Amygdala (tissue), 56 donors: ENCODE measurements at regions not wholly inside any gene's neighbourhood (a gene's known extent, or its start where the extent isn't known, plus 50 kb on each side); places are given as distances from the start of the nearest gene placed in this dataset.
"Not testable (repeated sequence)": the region's sequence is repeated elsewhere in the genome, so short reads cannot be mapped to it uniquely, and the experiment has no call there.

ENCODE experiments used
- DNase-seq, 56 donors: peaks; one replicate each; lab custom pipeline; 2025; lab: John Stamatoyannopoulos, UW

DNA sequence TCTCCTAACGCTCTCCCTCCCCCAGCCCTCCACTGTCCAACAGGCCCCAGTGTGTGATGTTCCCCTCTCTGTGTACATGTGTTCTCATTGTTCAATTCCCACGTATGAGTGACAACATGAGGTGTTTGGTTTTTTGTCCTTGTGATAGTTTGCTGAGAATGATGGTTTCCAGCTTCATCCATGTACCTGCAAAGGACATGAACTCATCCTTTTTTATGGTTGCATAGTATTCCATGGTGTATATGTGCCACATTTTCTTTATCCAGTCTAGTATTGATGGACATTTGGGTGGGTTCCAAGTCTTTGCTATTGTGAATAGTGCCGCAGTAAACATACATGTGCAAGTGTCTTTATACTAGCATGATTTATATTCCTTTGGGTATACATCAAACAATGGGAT is 347.4 kb downstream of the MAGEE1 start:
- not testable (repeated sequence) for DNase-seq

GRCh38 chrX:76796311-76796710 is 368.8 kb downstream of the MAGEE1 start:
- no peak for DNase-seq

DNA sequence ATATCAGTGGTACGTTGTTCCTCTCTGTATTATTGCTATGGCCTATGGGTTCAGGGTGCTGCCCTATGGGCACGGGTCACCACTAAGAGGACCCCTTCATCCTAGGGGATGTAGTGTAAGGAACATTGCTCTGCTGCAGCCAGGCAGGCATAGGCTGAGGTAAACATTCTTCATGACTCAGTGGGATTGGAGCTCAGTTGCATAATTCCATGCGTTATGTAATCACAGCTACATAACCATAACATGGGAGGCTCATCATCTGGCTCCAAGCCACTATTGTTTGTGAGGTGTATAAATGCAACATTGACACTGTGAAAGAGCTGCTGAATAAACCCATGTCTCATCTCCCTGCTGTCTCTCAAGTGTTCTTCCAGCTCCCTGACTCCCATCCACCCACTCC is 375.2 kb downstream of the MAGEE1 start:
- DNase-seq = no peak

DNA sequence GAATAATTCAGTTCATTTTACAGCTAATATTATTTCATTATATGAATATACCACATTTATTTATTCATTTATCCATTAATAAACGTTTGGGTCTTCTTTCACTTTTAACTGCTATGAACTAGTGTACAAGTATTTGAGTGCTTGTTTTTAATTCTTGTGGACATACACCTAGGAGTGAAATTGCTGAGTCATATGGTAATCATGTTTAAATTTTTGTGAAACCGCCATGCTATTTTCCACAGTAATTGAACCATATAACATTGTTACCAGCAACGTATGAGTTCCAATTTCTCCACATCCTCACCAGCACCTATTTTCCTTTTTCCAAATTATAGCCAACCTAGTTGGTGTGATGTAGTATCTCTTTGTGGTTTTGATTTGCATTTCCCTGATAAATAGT is 388.2 kb downstream of the MAGEE1 start:
- DNase-seq = no peak

DNA sequence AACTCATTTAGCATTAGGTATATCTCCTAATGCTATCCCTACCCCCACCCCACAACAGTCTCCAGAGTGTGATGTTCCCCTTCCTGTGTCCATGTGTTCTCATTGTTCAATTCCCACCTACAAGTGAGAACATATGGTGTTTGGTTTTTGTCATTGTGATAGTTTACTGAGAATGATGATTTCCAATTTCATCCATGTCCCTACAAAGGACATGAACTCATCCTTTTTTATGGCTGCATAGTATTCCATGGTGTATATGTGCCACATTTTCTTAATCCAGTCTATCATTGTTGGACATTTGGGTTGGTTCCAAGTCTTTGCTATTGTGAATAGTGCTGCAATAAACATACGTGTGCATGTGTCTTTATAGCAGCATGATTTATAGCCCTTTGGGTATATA is 389.8 kb downstream of the MAGEE1 start:
- not testable (repeated sequence) for DNase-seq

- DNase-seq = no peak
Measured at GRCh38 chrX:76821276-76821675, 393.8 kb downstream of the MAGEE1 start.

DNA sequence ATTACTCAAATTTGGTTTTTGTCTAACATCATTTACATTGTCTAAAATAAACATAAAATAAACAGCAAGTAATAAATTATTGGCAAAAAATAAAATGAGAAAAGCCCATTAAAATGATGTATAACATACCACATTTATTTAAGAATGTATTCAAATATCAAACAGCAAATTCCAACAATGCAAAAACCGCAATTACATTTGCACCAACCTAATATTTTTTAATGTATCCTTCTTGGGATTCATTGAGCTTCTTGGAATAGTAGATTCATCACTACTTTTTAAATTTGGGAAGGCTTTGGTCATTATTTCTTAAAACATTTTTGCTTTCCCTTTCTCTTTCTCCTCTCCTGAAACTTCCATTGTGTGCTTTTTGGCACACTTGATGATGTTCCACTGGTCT is 400.2 kb downstream of the MAGEE1 start:
- no peak for DNase-seq

DNA sequence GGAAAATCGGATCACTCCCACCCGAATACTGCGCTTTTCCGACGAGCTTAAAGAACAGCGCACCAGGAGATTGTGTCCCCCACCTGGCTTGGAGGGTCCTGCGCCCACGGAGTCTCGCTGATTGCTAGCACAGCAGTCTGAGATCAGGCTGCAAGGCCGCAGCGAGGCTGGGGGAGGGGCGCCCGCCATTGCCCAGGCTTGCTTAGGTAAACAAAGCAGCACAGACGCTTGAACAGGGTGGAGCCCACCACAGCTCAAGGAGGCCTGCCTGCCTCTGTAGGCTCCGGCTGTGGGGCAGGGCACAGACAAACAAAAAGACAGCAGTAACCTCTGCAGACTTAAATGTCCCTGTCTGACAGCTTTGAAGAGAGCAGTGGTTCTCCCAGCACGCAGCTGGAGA is 413.4 kb downstream of the MAGEE1 start:
- DNase-seq = not testable (repeated sequence)

DNA sequence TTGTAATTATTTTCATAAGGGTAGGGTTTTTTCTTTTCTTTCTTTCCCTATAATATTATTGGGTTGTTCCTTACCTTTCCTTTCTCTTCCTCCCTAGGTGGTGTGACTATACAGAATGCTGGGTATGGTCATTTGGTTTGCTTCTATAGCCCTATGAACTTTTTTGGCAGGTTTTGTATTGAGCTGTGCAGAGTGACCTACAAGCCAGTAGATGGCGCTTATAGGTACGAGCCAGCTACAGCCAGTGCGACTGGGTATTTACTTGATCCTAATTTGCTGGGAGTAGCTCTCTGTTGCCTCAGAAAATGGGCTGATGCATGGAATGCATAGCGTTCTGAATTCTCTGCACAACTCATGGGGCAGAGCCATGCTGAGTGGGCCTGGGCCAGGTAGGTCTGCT is 423.3 kb downstream of the MAGEE1 start:
- DNase-seq = no peak

DNA sequence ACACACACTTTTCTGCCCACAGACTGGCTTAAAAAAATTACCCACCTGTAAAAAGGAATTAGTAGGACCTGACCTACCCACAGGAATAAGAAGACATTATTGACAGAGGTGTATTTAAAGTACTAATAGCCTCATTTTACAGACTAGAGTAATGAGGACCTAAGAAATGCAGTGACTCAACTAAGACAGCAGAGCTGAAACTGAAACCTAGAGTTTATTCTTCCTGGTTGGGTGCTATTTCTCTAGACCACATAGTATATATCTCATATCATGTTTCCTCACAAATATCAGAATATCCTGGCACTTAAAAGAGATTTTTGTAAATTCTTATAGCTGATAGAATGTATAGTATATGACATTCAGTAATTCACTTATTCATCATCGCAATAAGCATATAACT is 435.0 kb downstream of the MAGEE1 start:
- no peak for DNase-seq

DNA sequence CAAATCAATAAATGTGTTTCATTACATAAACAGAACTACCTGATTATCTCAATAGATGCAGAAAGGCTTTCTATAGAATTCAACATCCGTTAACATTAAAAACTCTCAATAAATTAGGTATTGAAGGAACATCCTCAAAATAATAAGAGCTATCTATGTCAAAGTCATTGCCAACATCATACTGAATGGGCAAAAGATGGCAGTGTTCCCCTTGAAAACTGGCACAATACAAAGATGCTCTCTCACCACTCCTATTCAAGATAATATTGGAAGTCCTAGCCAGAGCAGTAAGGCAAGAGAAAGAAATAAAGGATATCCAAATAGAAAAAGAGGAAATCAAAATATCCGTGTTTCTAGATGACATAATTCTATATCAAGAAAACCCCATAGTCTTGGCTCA is 466.4 kb downstream of the MAGEE1 start:
- no peak for DNase-seq

DNA sequence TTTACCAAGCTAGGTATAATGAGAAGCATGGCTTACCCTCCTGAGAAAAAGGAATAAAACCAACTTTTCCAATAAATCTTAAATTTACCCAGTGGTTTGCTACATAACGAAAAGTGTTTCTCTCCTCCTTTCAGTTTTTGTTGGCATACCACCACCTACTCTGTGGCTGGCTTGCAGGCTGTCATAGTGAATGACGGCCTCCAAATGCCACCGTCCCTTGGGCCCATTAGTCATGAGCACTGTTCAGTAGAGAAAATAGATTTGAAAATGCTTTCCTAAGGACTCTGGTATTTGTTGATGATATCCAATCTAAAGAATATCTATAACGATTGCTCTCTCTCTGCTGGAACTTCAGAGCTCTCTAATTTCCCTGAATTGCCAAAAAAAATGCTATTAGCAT is 488.3 kb downstream of the MAGEE1 start:
- DNase-seq = no peak

GRCh38 chrX:76918033-76918432 is 490.5 kb downstream of the MAGEE1 start:
- no peak for DNase-seq

DNA sequence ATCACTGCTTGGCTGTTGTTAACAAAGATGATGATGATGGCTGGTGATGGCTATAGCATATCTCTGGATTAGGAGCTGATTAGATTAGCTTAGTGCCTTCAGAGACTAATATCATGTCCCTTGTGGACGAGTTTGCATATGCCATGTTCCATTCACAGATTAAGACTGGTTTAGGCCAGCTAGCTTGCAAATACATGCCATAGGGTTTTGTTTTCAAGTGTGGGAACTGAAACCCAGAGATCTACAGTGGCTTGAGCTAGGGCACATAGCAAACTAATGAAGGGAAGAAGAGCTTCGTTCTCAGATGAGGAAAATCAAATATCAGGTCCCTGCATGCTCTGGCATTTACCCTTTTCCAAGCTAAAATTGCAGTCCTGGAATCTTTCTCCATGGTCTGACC is 492.3 kb downstream of the MAGEE1 start:
- no peak for DNase-seq

- DNase-seq = no peak
Measured at GRCh38 chrX:76920607-76921006, 493.1 kb downstream of the MAGEE1 start.

DNA sequence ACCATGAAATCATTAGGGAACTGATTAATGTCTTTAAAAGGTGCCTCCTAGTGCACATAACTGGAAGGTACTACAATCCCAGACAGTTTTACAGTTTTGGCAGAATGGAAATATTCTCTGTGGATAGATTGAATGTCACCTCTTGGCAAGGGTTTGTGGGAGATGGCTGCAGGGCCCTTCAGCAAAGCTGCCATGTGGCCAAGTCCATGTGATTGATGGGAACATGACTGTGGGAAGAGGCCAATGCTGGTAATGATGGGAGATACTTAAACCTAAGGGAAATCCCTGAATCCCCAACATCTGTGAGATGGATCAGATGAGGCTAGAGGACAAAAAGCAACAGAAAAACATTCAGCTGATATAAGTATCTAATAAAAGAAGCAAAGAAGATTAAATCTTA is 493.7 kb downstream of the MAGEE1 start:
- no peak for DNase-seq

GRCh38 chrX:76922100-76922499 is 494.6 kb downstream of the MAGEE1 start:
- no peak for DNase-seq

DNA sequence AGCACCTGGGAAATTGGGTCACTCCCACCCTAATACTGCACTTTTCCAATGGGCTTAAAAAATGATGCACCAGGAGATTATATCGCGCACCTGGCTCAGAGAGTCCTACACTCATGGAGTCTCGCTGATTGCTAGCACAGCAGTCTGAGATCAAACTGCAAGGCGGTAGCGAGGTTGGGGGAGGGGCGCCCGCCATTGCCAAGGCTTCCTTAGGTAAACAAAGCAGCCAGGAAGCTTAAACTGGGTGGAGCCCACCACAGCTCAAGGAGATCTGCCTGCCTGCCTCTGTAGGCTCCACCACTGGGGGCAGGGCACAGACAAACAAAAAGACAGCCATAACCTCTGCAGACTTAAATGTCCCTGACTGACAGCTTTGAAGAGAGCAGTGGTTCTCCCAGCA is 497.1 kb downstream of the MAGEE1 start:
- DNase-seq = not testable (repeated sequence)

DNA sequence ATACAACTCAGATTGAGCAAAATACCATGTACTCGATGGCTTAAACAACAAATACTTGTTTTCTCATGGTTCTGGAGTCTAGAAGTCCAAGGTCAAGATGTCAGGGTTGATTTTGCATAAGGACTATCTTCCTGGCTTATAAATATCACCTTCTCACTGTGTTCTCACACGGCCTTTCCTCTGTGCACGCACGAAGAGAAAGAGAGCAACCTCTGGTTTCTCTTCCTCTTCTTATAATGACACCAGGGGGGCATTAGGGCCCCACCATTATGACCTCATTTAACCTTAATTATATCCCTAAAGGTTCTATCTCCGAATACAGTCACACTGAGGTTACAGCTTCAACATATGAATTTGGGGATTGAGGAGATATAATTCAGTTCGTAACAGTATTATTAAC is 504.0 kb downstream of the MAGEE1 start:
- no peak for DNase-seq

GRCh38 chrX:76957485-76957884 is 489.7 kb upstream of the FGF16 start:
- DNase-seq = no peak

DNA sequence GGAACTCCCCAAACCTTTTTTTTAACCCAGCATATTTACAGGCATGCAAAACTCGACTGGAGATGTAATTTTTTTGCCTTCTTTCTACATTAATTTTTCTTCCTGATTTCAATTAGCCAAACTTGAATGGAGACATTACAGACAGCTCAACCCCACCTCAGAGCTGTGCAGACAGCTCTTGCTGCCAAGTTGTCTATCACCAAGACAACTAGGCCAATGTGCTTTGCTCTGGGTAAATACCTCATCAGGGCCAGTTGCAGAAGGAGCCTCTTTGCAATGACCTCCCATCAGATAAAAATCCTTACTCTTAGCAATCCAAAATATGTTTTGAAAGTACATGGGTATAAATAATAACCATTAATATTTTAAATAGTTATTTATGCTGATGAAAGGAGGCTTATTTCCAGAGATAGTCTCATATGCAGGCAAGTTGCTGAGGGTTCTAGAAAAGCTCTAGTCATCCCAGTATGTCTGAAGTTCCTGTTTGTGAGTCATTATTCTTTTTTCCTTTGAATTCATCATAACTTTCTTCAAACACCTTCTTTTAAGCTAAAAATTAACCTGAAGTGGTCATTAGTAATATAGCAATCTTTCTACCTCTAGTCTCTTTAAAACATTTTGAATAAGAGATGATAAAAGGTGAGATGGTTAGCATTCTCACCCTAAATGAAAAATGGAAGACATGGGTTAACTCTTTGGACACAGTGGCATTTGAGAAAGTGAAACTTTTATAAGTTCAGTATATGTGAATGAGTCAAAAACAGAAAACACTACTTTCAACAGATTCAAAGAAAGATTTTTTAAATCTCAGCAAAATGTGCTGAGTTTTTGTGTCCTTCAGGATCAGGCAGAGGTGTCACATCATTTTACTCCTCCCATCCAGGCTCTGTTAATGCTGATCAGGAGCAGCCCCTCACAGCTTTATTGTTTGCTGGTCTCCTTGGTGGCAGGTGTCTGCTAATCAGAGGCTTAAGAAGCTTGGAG is 475.5 kb upstream of the FGF16 start:
- no peak for DNase-seq

DNA sequence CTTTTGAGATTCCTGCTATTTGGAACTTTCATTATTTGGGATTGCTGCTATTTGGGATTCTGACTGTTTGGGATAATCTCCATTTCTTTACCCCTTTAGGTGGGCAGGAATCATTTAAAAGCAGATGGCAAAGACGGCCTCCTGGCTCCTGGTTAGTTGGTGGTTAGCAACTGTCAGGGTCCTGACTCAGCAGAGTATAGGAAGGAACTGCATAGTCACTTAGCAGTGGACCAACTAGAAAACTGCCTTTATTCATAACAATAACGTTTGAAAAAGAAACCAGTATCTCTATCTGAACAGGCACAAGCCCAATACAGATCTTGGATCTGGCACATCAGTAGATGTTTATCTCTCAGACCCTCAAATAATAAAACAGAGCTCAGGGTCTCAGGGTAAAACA is 469.7 kb upstream of the FGF16 start:
- DNase-seq = no peak

DNA sequence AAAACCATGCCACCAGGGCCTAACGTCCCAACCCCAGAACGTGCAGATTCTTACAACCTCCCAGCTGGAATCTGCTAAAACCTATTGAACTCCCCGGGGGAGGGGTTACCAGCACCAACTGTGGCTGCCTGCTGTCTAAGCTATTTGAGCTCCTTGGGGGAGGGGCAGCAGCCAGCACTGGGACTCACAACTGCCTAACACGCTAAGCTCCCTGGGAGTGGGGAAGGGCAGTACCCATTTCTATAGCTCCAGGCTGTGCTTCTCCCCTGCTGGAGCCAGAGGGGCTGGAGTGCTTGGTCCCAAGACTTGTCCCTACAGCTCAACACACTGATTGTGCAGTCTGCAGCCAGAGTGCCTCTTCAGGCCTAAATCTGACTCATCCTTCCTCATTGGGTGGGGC is 459.8 kb upstream of the FGF16 start:
- no peak for DNase-seq
